DOHH2 (cell line): ENCODE measurements at regions not wholly inside any gene's neighbourhood (a gene's known extent, or its start where the extent isn't known, plus 50 kb on each side); places are given as distances from the start of the nearest gene placed in this dataset.

ENCODE experiments used
- CTCF ChIP-seq: fragments of 200-600 bp; sonication (generic); IDR thresholded peaks from one replicate; pipeline ENCODE4 v1.5.1; 2014; ENCODE audit warnings: antibody characterized with exemption, mild to moderate bottlenecking, low read depth, low read length; ENCODE audit not compliant: poor library complexity, severe bottlenecking
- EZH2phosphoT487 ChIP-seq: fragments of 200-600 bp; sonication (generic); IDR thresholded peaks from 2 replicates; pipeline ENCODE4 v1.6.1; 2017; ENCODE audit warnings: borderline replicate concordance, mild to moderate bottlenecking, antibody characterized with exemption, low read length, moderate library complexity, mixed read lengths

GRCh38 chr5:158499892-158500418, 599.8 kb downstream of the EBF1 start:
- TF ChIP-seq CTCF = no peak
- no peak for TF ChIP-seq EZH2phosphoT487
